B cell (primary cell): ENCODE measurements at regions not wholly inside any gene's neighbourhood (a gene's known extent, or its start where the extent isn't known, plus 50 kb on each side); places are given as distances from the start of the nearest gene placed in this dataset.

ENCODE experiments used
- ATAC-seq: fragments of 200-7000 bp; cut with Tn5 transposase; one replicate; pipeline ENCODE4 v1.10.0; 2021; ENCODE audit warnings: low read depth, mild to moderate bottlenecking, moderate number of reproducible peaks, moderate library complexity
- CTCF ChIA-PET: fragments of 350-600 bp; sonication (Branson Sonifier 250); formaldehyde crosslinking; loops from one replicate; lab custom pipeline; 2021; ENCODE audit warnings: antibody characterized with exemption, inconsistent platforms; lab: Charles Lee
- POLR2A ChIA-PET: fragments of 350-600 bp; sonication (Branson Sonifier 250); formaldehyde crosslinking; loops from one replicate; lab custom pipeline; 2021; ENCODE audit warnings: antibody characterized with exemption; lab: Charles Lee
- DNase-seq: peaks from one replicate; pipeline ENCODE4 v3.0.0; 2013
- H2AFZ ChIP-seq: 2 replicates; pipeline ENCODE4 v1.6.1; 2012; ENCODE audit warnings: mild to moderate bottlenecking, low read depth, low read length; ENCODE audit not compliant: insufficient read depth, poor library complexity, severe bottlenecking
- H3K27ac ChIP-seq, 2 donors: 1 replicate in 1 of 2; 2 replicates in 1 of 2; pipeline ENCODE4 v1.5.1; 2012 to 2013; ENCODE audit warnings: low read length in 2 of 2, mild to moderate bottlenecking in 2 of 2, moderate library complexity in 1 of 2
- H3K27me3 ChIP-seq, 4 experiments: fragments of 200-600 bp in 1 of 4; sonication (generic) in 1 of 4; replicated peaks in 1 of 4; 1 replicate in 2 of 4; 2 replicates in 2 of 4; pipeline versions ENCODE4 v1.6.1 to v1.7.0; 2013 to 2016; ENCODE audit warnings: low read length in 3 of 4, mild to moderate bottlenecking in 2 of 4, mixed read lengths in 1 of 4, moderate library complexity in 1 of 4; ENCODE audit not compliant: insufficient read depth in 4 of 4, control insufficient read depth in 3 of 4; ENCODE audit errors: control extremely low read depth in 1 of 4
- H3K36me3 ChIP-seq, 2 experiments: replicated peaks in 1 of 2; 1 replicate in 1 of 2; 2 replicates in 1 of 2; pipeline versions ENCODE4 v1.6.1 to v1.7.1; 2013; ENCODE audit warnings: low read length in 1 of 2; ENCODE audit not compliant: insufficient read depth in 2 of 2, control insufficient read depth in 1 of 2; ENCODE audit errors: control extremely low read depth in 1 of 2, extremely low read depth in 1 of 2
- H3K4me1 ChIP-seq, 2 donors: fragments of 200-600 bp in 1 of 2; sonication (generic) in 1 of 2; 1 replicate in 1 of 2; 2 replicates in 1 of 2; pipeline versions ENCODE4 v1.5.1 to v1.6.1; 2013 to 2017; ENCODE audit warnings: low read length in 2 of 2; ENCODE audit not compliant: control insufficient read depth in 2 of 2, insufficient read depth in 2 of 2
- H3K4me2 ChIP-seq: replicated peaks from 2 replicates; pipeline ENCODE3; 2012; ENCODE audit warnings: mild to moderate bottlenecking, low read depth, low read length; ENCODE audit not compliant: poor library complexity, severe bottlenecking
- H3K4me3 ChIP-seq, 5 experiments: fragments of 200-600 bp in 1 of 5; sonication (generic) in 1 of 5; 1 replicate in 3 of 5; 2 replicates in 2 of 5; pipeline versions ENCODE4 v1.5.1 to v1.7.0; 2011 to 2016; ENCODE audit warnings: low read length in 4 of 5, mild to moderate bottlenecking in 4 of 5, low read depth in 2 of 5, control low read depth in 1 of 5, moderate library complexity in 1 of 5; ENCODE audit not compliant: insufficient read depth in 1 of 5; ENCODE audit errors: control extremely low read depth in 1 of 5, extremely low read depth in 1 of 5
- H3K79me2 ChIP-seq: fragments of 200-600 bp; sonication (generic); one replicate; pipeline ENCODE4 v1.6.0; 2016; ENCODE audit warnings: low read length; ENCODE audit not compliant: control insufficient read depth, insufficient read depth
- H3K9ac ChIP-seq: fragments of 200-600 bp; sonication (generic); 2 replicates; pipeline ENCODE4 v1.6.1; 2017; ENCODE audit warnings: mild to moderate bottlenecking, low read length, moderate library complexity
- H3K9me3 ChIP-seq, 3 donors: one replicate each; pipeline versions ENCODE4 v1.6.1 to v1.7.1; 2013; ENCODE audit warnings: low read length in 2 of 3; ENCODE audit not compliant: control insufficient read depth in 2 of 3, insufficient read depth in 1 of 3; ENCODE audit errors: control extremely low read depth in 1 of 3
- H4K20me1 ChIP-seq: 2 replicates; pipeline ENCODE4 v1.6.0; 2012; ENCODE audit warnings: mild to moderate bottlenecking, low read length; ENCODE audit not compliant: insufficient read depth, control insufficient read depth, poor library complexity, severe bottlenecking
- H3K27ac Mint-ChIP-seq: one replicate; pipeline ENCODE4 v1.8.0; 2021; ENCODE audit warnings: mixed read lengths
- H3K27me3 Mint-ChIP-seq: one replicate; pipeline ENCODE4 v1.8.0; 2021; ENCODE audit warnings: mixed read lengths
- H3K4me1 Mint-ChIP-seq: one replicate; pipeline ENCODE4 v1.8.0; 2021; ENCODE audit warnings: mixed read lengths
- H3K4me3 Mint-ChIP-seq: one replicate; pipeline ENCODE4 v1.8.0; 2021; ENCODE audit warnings: mixed read lengths
- H3K9me3 Mint-ChIP-seq: one replicate; pipeline ENCODE4 v1.8.0; 2022; ENCODE audit warnings: mixed read lengths; ENCODE audit not compliant: insufficient read depth
- EZH2 ChIP-seq: IDR thresholded peaks from 2 replicates; pipeline ENCODE4 v1.6.1; 2012; ENCODE audit warnings: borderline replicate concordance, low read depth, mild to moderate bottlenecking, moderate library complexity, low read length; ENCODE audit not compliant: insufficient read depth, poor library complexity, severe bottlenecking
- WGBS: methylation state at CpG from one replicate; pipeline ENCODE4 v1.1.5; 2013; ENCODE audit warnings: missing lambda C conversion rate; ENCODE audit not compliant: insufficient coverage; 5-methylcytosine and 5-hydroxymethylcytosine counted together
- intact Hi-C: fragments of 100-400 bp; cut with micrococcal nuclease; formaldehyde crosslinking; loops from one replicate; pipeline ENCODE4 v1.10.0; 2022
- TF ChIP-seq, protein P1 (sequence below): fragments of 200-600 bp; IDR thresholded peaks from one replicate; pipeline ENCODE4 v1.8.0; 2022; ENCODE audit warnings: antibody characterized with exemption, mild to moderate bottlenecking

GRCh38 chr5:82748688-82749460, 328.3 kb downstream of the TMEM167A start:
- Histone ChIP-seq H4K20me1 (no peaks in the 10 kb centered on the region), H3K4me2 (no peak overlapping the region), H3K4me1 (no peaks in the 10 kb centered on the region), H3K4me3 (no peak overlapping the region), H3K36me3 (no peaks in the 10 kb centered on the region), H3K79me2 (no peaks in the 10 kb centered on the region), H3K9ac (no peak overlapping the region), H3K9me3 (peaks cover 0 to 1% (median 0%) of the 10 kb centered on the region in 3 donors), H2AFZ (no peak overlapping the region), H3K27me3 (no peaks in the 10 kb centered on the region), H3K27ac (no peak overlapping the region)
- Mint-ChIP-seq H3K4me3 (no peak overlapping the region), H3K27ac (no peak overlapping the region), H3K9me3 (peaks cover 3% of the 10 kb centered on the region), H3K27me3 (no peaks in the 10 kb centered on the region), H3K4me1 (peaks cover 7% of the 10 kb centered on the region)
- ChIA-PET CTCF (no interaction called here), POLR2A (interaction anchor here (0.7 kb wide), 1 partner anchor 9 kb away, joined by 3 read pairs; no protein-coding TSS in a partner anchor)
- ATAC-seq (no peak), DNase-seq (no peak)
- 0% methylated on average over 1 of the region's 8 CpGs for WGBS
- intact Hi-C loops: no loop called here
- TF ChIP-seq, protein P1, sequence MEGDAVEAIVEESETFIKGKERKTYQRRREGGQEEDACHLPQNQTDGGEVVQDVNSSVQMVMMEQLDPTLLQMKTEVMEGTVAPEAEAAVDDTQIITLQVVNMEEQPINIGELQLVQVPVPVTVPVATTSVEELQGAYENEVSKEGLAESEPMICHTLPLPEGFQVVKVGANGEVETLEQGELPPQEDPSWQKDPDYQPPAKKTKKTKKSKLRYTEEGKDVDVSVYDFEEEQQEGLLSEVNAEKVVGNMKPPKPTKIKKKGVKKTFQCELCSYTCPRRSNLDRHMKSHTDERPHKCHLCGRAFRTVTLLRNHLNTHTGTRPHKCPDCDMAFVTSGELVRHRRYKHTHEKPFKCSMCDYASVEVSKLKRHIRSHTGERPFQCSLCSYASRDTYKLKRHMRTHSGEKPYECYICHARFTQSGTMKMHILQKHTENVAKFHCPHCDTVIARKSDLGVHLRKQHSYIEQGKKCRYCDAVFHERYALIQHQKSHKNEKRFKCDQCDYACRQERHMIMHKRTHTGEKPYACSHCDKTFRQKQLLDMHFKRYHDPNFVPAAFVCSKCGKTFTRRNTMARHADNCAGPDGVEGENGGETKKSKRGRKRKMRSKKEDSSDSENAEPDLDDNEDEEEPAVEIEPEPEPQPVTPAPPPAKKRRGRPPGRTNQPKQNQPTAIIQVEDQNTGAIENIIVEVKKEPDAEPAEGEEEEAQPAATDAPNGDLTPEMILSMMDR: no peak
- no peak for TF ChIP-seq EZH2

- no peak overlapping the region for H3K27ac Mint-ChIP-seq
These were observed 329.2 kb downstream of the TMEM167A start for GRCh38 chr5:82747986-82748385.

More at GRCh38 chr5:82747986-82748385, 329.2 kb downstream of the TMEM167A start:
- Mint-ChIP-seq H3K9me3 (peaks cover 3% of the 10 kb centered on the region), H3K27me3 (no peaks in the 10 kb centered on the region), H3K4me1 (peaks cover 7% of the 10 kb centered on the region), H3K4me3 (no peak overlapping the region)
- no peaks in the 10 kb centered on the region for H3K27me3 ChIP-seq
- intact Hi-C loops: no loop called here
- 84% methylated on average over 2 of the region's 2 CpGs for WGBS
- no peak overlapping the region for H3K9ac ChIP-seq
- ChIA-PET POLR2A (no interaction called here), CTCF (no interaction called here)
- ATAC-seq: no peak
- no peak overlapping the region for H2AFZ ChIP-seq
- H3K79me2 ChIP-seq: no peaks in the 10 kb centered on the region
- no peaks in the 10 kb centered on the region for H3K4me1 ChIP-seq
- no peaks in the 10 kb centered on the region for H4K20me1 ChIP-seq
- H3K4me2 ChIP-seq: no peak overlapping the region
- DNase-seq: no peak
- no peaks in the 10 kb centered on the region for H3K36me3 ChIP-seq
- no peak overlapping the region for H3K4me3 ChIP-seq
- H3K27ac ChIP-seq: no peak overlapping the region
- TF ChIP-seq EZH2: no peak
- TF ChIP-seq, protein P1: no peak
- H3K9me3 ChIP-seq: peaks cover 0 to 1% (median 0%) of the 10 kb centered on the region in 3 donors
